Inferior parietal cortex (tissue), 1 donor: ENCODE measurements at regions not wholly inside any gene's neighbourhood (a gene's known extent, or its start where the extent isn't known, plus 50 kb on each side); places are given as distances from the start of the nearest gene placed in this dataset.
"Not testable (repeated sequence)": the region's sequence is repeated elsewhere in the genome, so short reads cannot be mapped to it uniquely, and the experiment has no call there.

Experiments used
- DNase-seq: peaks from one replicate; pipeline ENCODE4 v3.0.0-alpha.2; 2016; ENCODE audit errors: extremely low spot score

- DNase-seq = no peak
These were observed 268.2 kb downstream of the SH3GL2 start for GRCh38 chr9:17846948-17847655.

GRCh38 chr9:17847908-17848307 is 269.0 kb downstream of the SH3GL2 start:
- no peak for DNase-seq

- DNase-seq = no peak
These were observed 273.2 kb downstream of the SH3GL2 start for GRCh38 chr9:17852108-17852507.

- no peak for DNase-seq
These were observed 275.6 kb downstream of the SH3GL2 start for GRCh38 chr9:17854487-17854886.

GRCh38 chr9:17856995-17857394 is 278.1 kb downstream of the SH3GL2 start:
- DNase-seq = no peak

GRCh38 chr9:17859228-17859627 is 280.4 kb downstream of the SH3GL2 start:
- DNase-seq = no peak

GRCh38 chr9:17859987-17860386 is 281.1 kb downstream of the SH3GL2 start:
- DNase-seq = no peak

- no peak for DNase-seq
These were observed 283.2 kb downstream of the SH3GL2 start for GRCh38 chr9:17862101-17862500.

- no peak for DNase-seq
These were observed 283.8 kb downstream of the SH3GL2 start for GRCh38 chr9:17862629-17863028.

- no peak for DNase-seq
These were observed 284.5 kb downstream of the SH3GL2 start for GRCh38 chr9:17863213-17863883.

GRCh38 chr9:17863924-17864323 is 285.1 kb downstream of the SH3GL2 start:
- no peak for DNase-seq

GRCh38 chr9:17864951-17865350 is 286.1 kb downstream of the SH3GL2 start:
- DNase-seq = no peak

- DNase-seq = no peak
These were observed 287.0 kb downstream of the SH3GL2 start for GRCh38 chr9:17865881-17866280.

- no peak for DNase-seq
These were observed 291.9 kb downstream of the SH3GL2 start for GRCh38 chr9:17870722-17871121.

- no peak for DNase-seq
These were observed 292.5 kb downstream of the SH3GL2 start for GRCh38 chr9:17871213-17871890.

- no peak for DNase-seq
These were observed 297.0 kb downstream of the SH3GL2 start for GRCh38 chr9:17875886-17876285.

- no peak for DNase-seq
These were observed 297.8 kb downstream of the SH3GL2 start for GRCh38 chr9:17876687-17877086.

GRCh38 chr9:17878810-17879370 is 300.0 kb downstream of the SH3GL2 start:
- no peak for DNase-seq

- no peak for DNase-seq
These were observed 302.5 kb downstream of the SH3GL2 start for GRCh38 chr9:17881371-17881770.

GRCh38 chr9:17882688-17883594 is 304.1 kb downstream of the SH3GL2 start:
- no peak for DNase-seq

GRCh38 chr9:17888066-17888465 is 309.2 kb downstream of the SH3GL2 start:
- no peak for DNase-seq

GRCh38 chr9:17888964-17889363 is 310.1 kb downstream of the SH3GL2 start:
- DNase-seq = not testable (repeated sequence)
